ENCODE measurements at regions not wholly inside any gene's neighbourhood (a gene's known extent, or its start where the extent isn't known, plus 50 kb on each side); places are given as distances from the start of the nearest gene placed in this dataset.

GRCh38 chr9:75532233-75533050 lies 358.0 kb upstream of the PCSK5 start:
- in situ Hi-C loops (cut with MboI; ENCODE audit: low sequenced_read_pairs in 4 of 4) = loop anchor here in 1 of 4 donors (10.0 kb wide), 1 partner anchor 62 kb away; no protein-coding TSS in a partner anchor
- Histone ChIP-seq H3K4me1 (no peaks in the 10 kb centered on the region), H3K4me3 (no peak overlapping the region), H3K27me3 (no peaks in the 10 kb centered on the region), H3K27ac (no peak overlapping the region), H3K9me3 (no peaks in the 10 kb centered on the region), H3K36me3 (no peaks in the 10 kb centered on the region)
- DNase-seq = no peak
- no peak for ATAC-seq
- TF ChIP-seq, protein P1, sequence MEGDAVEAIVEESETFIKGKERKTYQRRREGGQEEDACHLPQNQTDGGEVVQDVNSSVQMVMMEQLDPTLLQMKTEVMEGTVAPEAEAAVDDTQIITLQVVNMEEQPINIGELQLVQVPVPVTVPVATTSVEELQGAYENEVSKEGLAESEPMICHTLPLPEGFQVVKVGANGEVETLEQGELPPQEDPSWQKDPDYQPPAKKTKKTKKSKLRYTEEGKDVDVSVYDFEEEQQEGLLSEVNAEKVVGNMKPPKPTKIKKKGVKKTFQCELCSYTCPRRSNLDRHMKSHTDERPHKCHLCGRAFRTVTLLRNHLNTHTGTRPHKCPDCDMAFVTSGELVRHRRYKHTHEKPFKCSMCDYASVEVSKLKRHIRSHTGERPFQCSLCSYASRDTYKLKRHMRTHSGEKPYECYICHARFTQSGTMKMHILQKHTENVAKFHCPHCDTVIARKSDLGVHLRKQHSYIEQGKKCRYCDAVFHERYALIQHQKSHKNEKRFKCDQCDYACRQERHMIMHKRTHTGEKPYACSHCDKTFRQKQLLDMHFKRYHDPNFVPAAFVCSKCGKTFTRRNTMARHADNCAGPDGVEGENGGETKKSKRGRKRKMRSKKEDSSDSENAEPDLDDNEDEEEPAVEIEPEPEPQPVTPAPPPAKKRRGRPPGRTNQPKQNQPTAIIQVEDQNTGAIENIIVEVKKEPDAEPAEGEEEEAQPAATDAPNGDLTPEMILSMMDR (IDR thresholded peaks at IDR 0.05 in 4 of 5, conservative IDR thresholded peaks at IDR 0.05 in 1 of 5) = no peak
- no peak for TF ChIP-seq POLR2A (IDR thresholded peaks at IDR 0.05)
- intact Hi-C loops (cut with DNase I; ENCODE audit: low total_unique reads) = no loop called here

- Histone ChIP-seq H3K9me3 (no peaks in the 10 kb centered on the region), H3K4me3 (no peak overlapping the region), H3K4me1 (no peaks in the 10 kb centered on the region), H3K36me3 (no peaks in the 10 kb centered on the region), H3K27me3 (no peaks in the 10 kb centered on the region), H3K27ac (no peak overlapping the region)
- no peak for TF ChIP-seq POLR2A (IDR thresholded peaks at IDR 0.05)
- TF ChIP-seq, protein P1 (IDR thresholded peaks at IDR 0.05 in 4 of 5, conservative IDR thresholded peaks at IDR 0.05 in 1 of 5) = no peak
- intact Hi-C loops (cut with DNase I; ENCODE audit: low total_unique reads) (no loop called here), in situ Hi-C loops (cut with MboI; ENCODE audit: low sequenced_read_pairs in 4 of 4) (loop anchor here in 1 of 4 donors (10.0 kb wide), 1 partner anchor 55 kb away; no protein-coding TSS in a partner anchor)
- no peak for ATAC-seq
- no peak for DNase-seq
These were observed 350.9 kb upstream of the PCSK5 start for GRCh38 chr9:75539523-75539922.

DNA sequence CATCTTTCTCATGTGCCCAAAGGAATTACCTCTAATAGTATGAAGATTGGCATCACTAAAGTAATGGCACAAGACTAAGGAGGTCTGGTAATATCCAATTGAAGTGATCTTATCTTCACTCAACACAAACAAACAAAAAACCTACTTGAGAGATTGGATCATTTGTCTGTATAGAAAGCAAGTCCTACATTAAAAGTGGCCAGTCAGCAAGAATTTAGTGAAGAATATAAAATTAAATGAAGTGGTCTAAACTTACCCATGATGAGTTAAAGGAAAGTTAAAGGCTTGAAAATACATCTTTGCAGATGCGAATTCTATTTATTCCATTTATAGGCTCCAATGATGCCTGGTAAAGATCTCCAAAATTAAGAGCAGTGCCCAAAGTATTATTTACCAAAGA lies 350.3 kb upstream of the PCSK5 start:
- ATAC-seq (no peak), DNase-seq (no peak)
- Histone ChIP-seq H3K27me3 (no peaks in the 10 kb centered on the region), H3K4me1 (no peaks in the 10 kb centered on the region), H3K36me3 (no peaks in the 10 kb centered on the region), H3K27ac (no peak overlapping the region), H3K9me3 (no peaks in the 10 kb centered on the region), H3K4me3 (no peak overlapping the region)
- TF ChIP-seq, protein P1 (IDR thresholded peaks at IDR 0.05 in 4 of 5, conservative IDR thresholded peaks at IDR 0.05 in 1 of 5) = no peak
- no peak for TF ChIP-seq POLR2A (IDR thresholded peaks at IDR 0.05)
- in situ Hi-C loops (cut with MboI; ENCODE audit: low sequenced_read_pairs in 4 of 4) = no loop called here
- intact Hi-C loops (cut with DNase I; ENCODE audit: low total_unique reads) = no loop called here

- intact Hi-C loops (cut with DNase I; ENCODE audit: low total_unique reads) (no loop called here), in situ Hi-C loops (cut with MboI; ENCODE audit: low sequenced_read_pairs in 4 of 4) (no loop called here)
- Histone ChIP-seq H3K27me3 (no peaks in the 10 kb centered on the region), H3K4me3 (no peak overlapping the region), H3K36me3 (no peaks in the 10 kb centered on the region), H3K4me1 (no peaks in the 10 kb centered on the region), H3K9me3 (no peaks in the 10 kb centered on the region), H3K27ac (no peak overlapping the region)
- no peak for TF ChIP-seq POLR2A (IDR thresholded peaks at IDR 0.05)
- TF ChIP-seq, protein P1 (IDR thresholded peaks at IDR 0.05 in 4 of 5, conservative IDR thresholded peaks at IDR 0.05 in 1 of 5) = no peak
- DNase-seq (no peak), ATAC-seq (no peak)
These were observed 348.7 kb upstream of the PCSK5 start for GRCh38 chr9:75541734-75542133.
